ENCODE measurements at regions not wholly inside any gene's neighbourhood (a gene's known extent, or its start where the extent isn't known, plus 50 kb on each side); places are given as distances from the start of the nearest gene placed in this dataset.

DNA sequence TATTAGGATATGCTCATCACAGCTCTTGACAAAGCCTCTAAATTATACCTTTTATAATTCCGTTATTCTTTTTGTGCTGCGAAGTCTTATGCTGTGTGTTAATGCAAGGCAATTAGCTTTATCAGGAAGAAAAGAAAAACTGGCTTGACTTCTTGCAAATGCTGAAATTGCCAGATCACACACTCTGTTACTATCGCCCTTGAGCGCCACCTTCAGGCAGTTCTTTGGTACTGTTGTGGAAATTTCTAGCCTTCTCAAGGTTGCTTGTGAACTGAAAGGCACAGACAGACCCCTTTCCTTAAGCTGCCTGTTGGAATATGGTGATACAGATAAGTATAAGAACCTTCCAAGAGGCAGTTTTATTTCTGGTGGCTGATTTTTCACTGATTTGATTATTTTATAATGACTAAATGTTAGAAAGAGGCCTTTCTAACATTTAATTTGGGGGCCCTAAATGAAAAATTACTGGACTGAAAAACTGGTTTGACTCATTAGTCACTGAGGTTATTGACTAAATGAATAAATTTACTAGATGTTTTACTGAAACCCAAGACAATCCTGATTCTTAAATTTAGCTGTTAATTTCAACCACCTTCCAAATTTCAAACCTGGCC is 126.2 kb upstream of the RASGRP1 start:
- TF ChIP-seq EZH2 (IDR thresholded peaks at IDR 0.05; ENCODE audit: insufficient read depth, poor library complexity, severe bottlenecking) (no peak), EZH2phosphoT487 (IDR thresholded peaks at IDR 0.05; ENCODE audit: insufficient read depth, low read depth) (no peak)
